Ishikawa (cell line): ENCODE measurements at regions not wholly inside any gene's neighbourhood (a gene's known extent, or its start where the extent isn't known, plus 50 kb on each side); places are given as distances from the start of the nearest gene placed in this dataset.

Source experiments
- EP300 ChIP-seq: IDR thresholded peaks from 2 replicates; pipeline ENCODE4 v1.6.1; 2012; ENCODE audit warnings: borderline replicate concordance
- FOXM1 ChIP-seq: IDR thresholded peaks from 2 replicates; pipeline ENCODE4 v1.6.1; 2012; ENCODE audit warnings: low read depth, borderline replicate concordance
- NFIC ChIP-seq: IDR thresholded peaks from 2 replicates; pipeline ENCODE4 v1.6.1; 2012
- RAD21 ChIP-seq: IDR thresholded peaks from 2 replicates; pipeline ENCODE4 v1.6.1; 2012; ENCODE audit warnings: low read depth
- TEAD4 ChIP-seq: IDR thresholded peaks from 2 replicates; pipeline ENCODE4 v1.6.1; 2012
- USF1 ChIP-seq: IDR thresholded peaks from 2 replicates; pipeline ENCODE4 v1.6.1; 2012
- YY1 ChIP-seq: IDR thresholded peaks from 2 replicates; pipeline ENCODE4 v1.6.1; 2012; ENCODE audit warnings: low read depth

- TF ChIP-seq FOXM1 (no peak), EP300 (no peak), USF1 (no peak), RAD21 (no peak), YY1 (no peak), NFIC (no peak), TEAD4 (no peak)
Measured at GRCh38 chr6:40075056-40075590, 140.9 kb upstream of the MOCS1 start.
